GM18868 (cell line): ENCODE measurements at regions not wholly inside any gene's neighbourhood (a gene's known extent, or its start where the extent isn't known, plus 50 kb on each side); places are given as distances from the start of the nearest gene placed in this dataset.
"Not testable (repeated sequence)": the region's sequence is repeated elsewhere in the genome, so short reads cannot be mapped to it uniquely, and the experiment has no call there.

Experiments used
- ATAC-seq: cut with Tn5 transposase; IDR thresholded peaks from one replicate; pipeline ENCODE4 v1.9.1; 2021; ENCODE audit warnings: mild to moderate bottlenecking, moderate library complexity; ENCODE audit not compliant: unreplicated experiment

GRCh38 chr4:104010722-104011121, 290.9 kb upstream of the TACR3 start:
- ATAC-seq: no peak

GRCh38 chr4:104002318-104002717, 282.5 kb upstream of the TACR3 start:
- ATAC-seq: not testable (repeated sequence)

GRCh38 chr4:103998756-103999155, 279.0 kb upstream of the TACR3 start:
- no peak for ATAC-seq

GRCh38 chr4:103996637-103997036, 276.9 kb upstream of the TACR3 start:
- ATAC-seq: peak; percentile 60

- ATAC-seq: no peak
Measured at GRCh38 chr4:103996064-103996463, 276.3 kb upstream of the TACR3 start.

- ATAC-seq: no peak
Measured at GRCh38 chr4:103994059-103994458, 274.3 kb upstream of the TACR3 start.

- no peak for ATAC-seq
Measured at GRCh38 chr4:103982454-103982853, 262.7 kb upstream of the TACR3 start.

- ATAC-seq: no peak
Measured at GRCh38 chr4:103948244-103949018, 228.6 kb upstream of the TACR3 start.

GRCh38 chr4:103947617-103948016, 227.8 kb upstream of the TACR3 start:
- ATAC-seq: no peak

GRCh38 chr4:103946621-103947268, 227.0 kb upstream of the TACR3 start:
- ATAC-seq: not testable (repeated sequence)

- no peak for ATAC-seq
Measured at GRCh38 chr4:103938488-103938887, 218.7 kb upstream of the TACR3 start.

GRCh38 chr4:103936653-103937145, 216.9 kb upstream of the TACR3 start:
- ATAC-seq: no peak

- ATAC-seq: peak; percentile 80
Measured at GRCh38 chr4:103934178-103934789, 214.5 kb upstream of the TACR3 start.

- ATAC-seq: peak; percentile 59
Measured at GRCh38 chr4:103928370-103928769, 208.6 kb upstream of the TACR3 start.

GRCh38 chr4:103923551-103923950, 203.8 kb upstream of the TACR3 start:
- no peak for ATAC-seq

GRCh38 chr4:103918214-103918613, 198.4 kb upstream of the TACR3 start:
- ATAC-seq: no peak

- ATAC-seq: peak; percentile 89
Measured at GRCh38 chr4:103915224-103915869, 195.6 kb upstream of the TACR3 start.

GRCh38 chr4:103907414-103907813, 187.6 kb upstream of the TACR3 start:
- ATAC-seq: no peak

- ATAC-seq: no peak
Measured at GRCh38 chr4:103904123-103904522, 184.3 kb upstream of the TACR3 start.

- ATAC-seq: no peak
Measured at GRCh38 chr4:103902730-103903129, 182.9 kb upstream of the TACR3 start.

GRCh38 chr4:103895876-103896465, 176.2 kb upstream of the TACR3 start:
- ATAC-seq: no peak
